Testis (tissue), 2 donors: ENCODE measurements at regions not wholly inside any gene's neighbourhood (a gene's known extent, or its start where the extent isn't known, plus 50 kb on each side); places are given as distances from the start of the nearest gene placed in this dataset.

Experiments used
- DNase-seq: peaks from one replicate; pipeline ENCODE4 v3.0.0-alpha.2; 2019
- H3K27ac ChIP-seq, 2 donors: fragments of 200-600 bp; sonication (generic); one replicate each; pipeline ENCODE4 v1.5.1; 2019
- H3K27me3 ChIP-seq: fragments of 200-600 bp; sonication (generic); one replicate; pipeline ENCODE4 v1.5.1; 2019
- H3K36me3 ChIP-seq: fragments of 200-600 bp; sonication (generic); one replicate; pipeline ENCODE4 v1.5.1; 2017; ENCODE audit warnings: low read depth; ENCODE audit errors: missing control alignments
- H3K4me1 ChIP-seq: fragments of 200-600 bp; sonication (generic); one replicate; pipeline ENCODE4 v1.5.1; 2019
- H3K4me3 ChIP-seq, 2 donors: fragments of 200-600 bp; sonication (generic); one replicate each; pipeline ENCODE4 v1.5.1; 2017 to 2019
- H3K9me3 ChIP-seq: fragments of 200-600 bp; sonication (generic); one replicate; pipeline ENCODE4 v1.5.1; 2017
- POLR2A ChIP-seq: fragments of 450-650 bp; IDR thresholded peaks from one replicate; pipeline ENCODE4 v1.6.1; 2017; ENCODE audit warnings: antibody characterized with exemption, mild to moderate bottlenecking, moderate library complexity
- whole genome bisulfite sequencing, 2 donors: methylation state at CpG; one replicate each; pipeline ENCODE4 v1.1.5; 2018; 5-methylcytosine and 5-hydroxymethylcytosine counted together
- intact Hi-C: fragments of 100-400 bp; cut with DNase I; formaldehyde crosslinking; loops from one replicate; pipeline ENCODE4 v1.15.1; 2023; ENCODE audit warnings: low total_unique reads
- TF ChIP-seq, protein P1 (sequence below), 3 experiments: fragments of 450-650 bp in 2 of 3; fragments of 200-600 bp in 1 of 3; sonication (generic) in 1 of 3; IDR thresholded peaks; one replicate each; pipeline ENCODE4 v1.5.1; 2016 to 2019; ENCODE audit warnings: antibody characterized with exemption in 3 of 3, mild to moderate bottlenecking in 2 of 3, moderate library complexity in 1 of 3

DNA sequence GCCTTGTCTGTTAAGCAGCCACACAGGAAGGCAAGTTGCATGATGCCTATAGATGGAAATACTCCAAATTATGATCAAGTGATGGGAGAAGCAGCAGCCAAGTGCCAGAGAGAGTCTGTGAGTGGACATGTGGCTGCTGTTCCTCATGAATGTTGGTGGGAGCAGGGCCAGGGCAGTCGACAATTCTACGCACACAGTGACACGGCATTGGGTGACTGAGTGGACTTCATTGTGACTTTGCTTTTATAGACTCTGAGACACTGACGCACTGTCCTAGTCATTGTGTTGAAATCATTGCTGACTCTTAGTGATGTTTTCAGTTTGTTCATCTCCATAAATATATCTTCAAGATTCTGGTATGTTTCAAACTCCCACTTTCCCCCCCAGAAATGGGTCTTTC lies 246.3 kb upstream of the SEMA6D start:
- intact Hi-C loops = no loop called here
- WGBS, 2 donors = 82 to 88% methylated on average over 4 of the region's 4 CpGs
- no peak for DNase-seq

DNA sequence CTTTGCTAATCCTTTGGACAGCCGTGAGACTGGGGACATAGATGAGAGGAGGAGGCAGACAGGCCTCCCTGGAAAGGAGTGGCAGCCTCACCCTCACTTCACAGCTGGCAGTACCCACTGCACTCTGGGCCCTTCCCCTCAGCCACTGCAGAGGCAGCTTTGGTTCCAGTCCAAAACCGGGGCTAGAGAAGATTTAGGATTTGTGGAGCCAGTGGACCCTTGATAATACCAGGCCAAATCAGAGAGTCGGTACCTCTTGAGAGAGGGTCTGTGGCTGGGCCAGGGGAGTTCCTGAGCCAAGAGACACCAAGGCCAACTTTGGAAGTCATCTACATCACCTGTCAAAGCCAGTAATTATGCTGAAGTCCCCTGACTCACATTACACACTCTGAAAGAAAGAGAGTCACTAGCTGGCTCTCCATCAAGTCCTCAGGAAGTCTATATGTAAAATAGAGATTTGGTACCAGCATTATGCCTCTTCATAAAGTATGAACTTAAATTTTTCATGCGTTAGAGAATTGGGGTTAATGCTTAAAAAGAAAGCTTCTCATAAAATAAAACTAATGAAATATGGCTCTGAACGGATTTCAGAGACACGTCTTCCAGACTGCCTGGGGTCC lies 244.1 kb upstream of the SEMA6D start:
- TF ChIP-seq POLR2A = no peak
- TF ChIP-seq, protein P1, sequence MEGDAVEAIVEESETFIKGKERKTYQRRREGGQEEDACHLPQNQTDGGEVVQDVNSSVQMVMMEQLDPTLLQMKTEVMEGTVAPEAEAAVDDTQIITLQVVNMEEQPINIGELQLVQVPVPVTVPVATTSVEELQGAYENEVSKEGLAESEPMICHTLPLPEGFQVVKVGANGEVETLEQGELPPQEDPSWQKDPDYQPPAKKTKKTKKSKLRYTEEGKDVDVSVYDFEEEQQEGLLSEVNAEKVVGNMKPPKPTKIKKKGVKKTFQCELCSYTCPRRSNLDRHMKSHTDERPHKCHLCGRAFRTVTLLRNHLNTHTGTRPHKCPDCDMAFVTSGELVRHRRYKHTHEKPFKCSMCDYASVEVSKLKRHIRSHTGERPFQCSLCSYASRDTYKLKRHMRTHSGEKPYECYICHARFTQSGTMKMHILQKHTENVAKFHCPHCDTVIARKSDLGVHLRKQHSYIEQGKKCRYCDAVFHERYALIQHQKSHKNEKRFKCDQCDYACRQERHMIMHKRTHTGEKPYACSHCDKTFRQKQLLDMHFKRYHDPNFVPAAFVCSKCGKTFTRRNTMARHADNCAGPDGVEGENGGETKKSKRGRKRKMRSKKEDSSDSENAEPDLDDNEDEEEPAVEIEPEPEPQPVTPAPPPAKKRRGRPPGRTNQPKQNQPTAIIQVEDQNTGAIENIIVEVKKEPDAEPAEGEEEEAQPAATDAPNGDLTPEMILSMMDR (IDR thresholded peaks at IDR 0.05) = no peak
- Histone ChIP-seq H3K9me3 (no peaks in the 10 kb centered on the region), H3K27me3 (no peaks in the 10 kb centered on the region), H3K27ac (no peak overlapping the region), H3K4me1 (no peaks in the 10 kb centered on the region), H3K4me3 (no peak overlapping the region), H3K36me3 (no peaks in the 10 kb centered on the region)
- intact Hi-C loops = no loop called here
- DNase-seq = no peak
- 62 to 63% methylated on average over 6 of the region's 6 CpGs for WGBS, 2 donors

More for the DNA sequence above, 246.3 kb upstream of the SEMA6D start:
- no peaks in the 10 kb centered on the region for H3K4me1 ChIP-seq
- TF ChIP-seq, protein P1 (IDR thresholded peaks at IDR 0.05) = no peak
- no peak for TF ChIP-seq POLR2A
- H3K36me3 ChIP-seq = no peaks in the 10 kb centered on the region
- H3K4me3 ChIP-seq = no peak overlapping the region
- no peak overlapping the region for H3K27ac ChIP-seq
- no peaks in the 10 kb centered on the region for H3K27me3 ChIP-seq
- no peaks in the 10 kb centered on the region for H3K9me3 ChIP-seq

DNA sequence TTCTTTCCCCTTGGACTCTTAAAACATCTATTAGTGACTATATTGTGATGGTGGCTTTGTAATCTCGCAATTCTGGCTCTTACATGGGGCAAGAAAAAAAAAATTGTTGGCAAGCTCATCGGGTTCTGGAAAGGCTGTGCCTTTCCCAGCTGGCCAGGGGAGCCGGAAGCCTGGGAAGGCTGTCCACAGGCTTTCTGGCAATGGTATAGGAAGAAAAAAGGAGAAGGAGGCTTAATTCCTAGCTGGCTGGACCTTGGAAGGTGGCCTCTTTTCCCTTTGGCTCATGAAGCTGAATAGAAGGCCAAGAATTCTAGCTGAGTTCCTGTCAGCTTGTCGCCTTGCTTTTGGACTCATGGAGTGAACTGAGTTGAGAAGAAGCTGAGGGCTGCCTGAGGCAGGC lies 243.5 kb upstream of the SEMA6D start:
- peak; percentile 58 for DNase-seq
- intact Hi-C loops = no loop called here
- TF ChIP-seq POLR2A = no peak
- TF ChIP-seq, protein P1 (IDR thresholded peaks at IDR 0.05) = no peak
- 30 to 51% methylated on average over 4 of the region's 4 CpGs for WGBS, 2 donors
- H3K4me1 ChIP-seq = no peaks in the 10 kb centered on the region
- H3K36me3 ChIP-seq = no peaks in the 10 kb centered on the region
- no peak overlapping the region for H3K4me3 ChIP-seq
- H3K27me3 ChIP-seq = no peaks in the 10 kb centered on the region
- H3K27ac ChIP-seq = no peak overlapping the region
- H3K9me3 ChIP-seq = no peaks in the 10 kb centered on the region

DNA sequence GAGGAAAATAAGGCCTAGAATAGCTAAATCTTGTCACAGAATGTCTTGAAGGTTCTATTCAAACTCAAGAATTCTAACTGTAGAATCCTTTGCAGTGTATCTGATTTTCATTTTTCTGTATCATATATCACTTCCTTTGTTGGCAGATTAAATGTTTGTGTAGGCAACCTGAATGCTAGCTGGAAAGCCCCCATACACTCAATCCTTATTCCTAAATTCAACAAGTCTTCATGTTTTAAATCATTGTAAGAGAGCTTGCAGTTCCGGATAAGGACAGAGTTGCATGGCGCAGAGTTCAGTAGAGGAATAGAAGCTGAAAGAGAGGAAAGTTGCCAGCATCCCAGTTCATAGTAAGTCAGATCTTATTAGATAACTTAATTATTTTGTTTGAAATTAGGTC lies 242.0 kb upstream of the SEMA6D start:
- Histone ChIP-seq H3K36me3 (no peaks in the 10 kb centered on the region), H3K27me3 (no peaks in the 10 kb centered on the region), H3K27ac (no peak overlapping the region), H3K4me1 (no peaks in the 10 kb centered on the region), H3K4me3 (no peak overlapping the region), H3K9me3 (no peaks in the 10 kb centered on the region)
- DNase-seq = no peak
- TF ChIP-seq, protein P1 (IDR thresholded peaks at IDR 0.05) = no peak
- TF ChIP-seq POLR2A = no peak
- 88 to 94% methylated on average over 2 of the region's 2 CpGs for WGBS, 2 donors
- intact Hi-C loops = no loop called here

DNA sequence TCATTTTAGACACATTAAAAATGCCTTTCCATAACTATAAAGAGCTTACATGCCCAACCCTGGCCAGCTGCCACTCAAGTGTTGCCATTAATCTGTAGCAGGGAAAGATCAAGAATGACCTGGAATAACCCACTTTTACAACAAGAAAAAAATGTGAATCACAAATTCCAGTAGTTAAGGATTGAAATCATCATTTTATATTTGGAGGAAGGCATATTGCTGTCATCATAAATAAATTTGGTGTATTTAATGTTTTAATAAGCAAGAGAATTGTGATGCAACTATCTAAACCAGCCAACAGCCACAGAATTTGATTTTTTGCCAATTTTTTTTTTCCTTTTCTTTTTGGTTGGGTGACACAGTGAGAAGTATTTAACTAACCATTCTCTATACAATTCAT lies 240.0 kb upstream of the SEMA6D start:
- H3K4me1 ChIP-seq = no peaks in the 10 kb centered on the region
- no peak for DNase-seq
- TF ChIP-seq, protein P1 (IDR thresholded peaks at IDR 0.05) = no peak
- TF ChIP-seq POLR2A = no peak
- no peak overlapping the region for H3K27ac ChIP-seq
- intact Hi-C loops = no loop called here
- H3K4me3 ChIP-seq = no peak overlapping the region
- H3K27me3 ChIP-seq = no peaks in the 10 kb centered on the region
- no peaks in the 10 kb centered on the region for H3K9me3 ChIP-seq
- H3K36me3 ChIP-seq = no peaks in the 10 kb centered on the region
